ENCODE measurements at regions not wholly inside any gene's neighbourhood (a gene's known extent, or its start where the extent isn't known, plus 50 kb on each side); places are given as distances from the start of the nearest gene placed in this dataset.
"Not testable (repeated sequence)": the region's sequence is repeated elsewhere in the genome, so short reads cannot be mapped to it uniquely, and the experiment has no call there.

- DNase-seq (ENCODE audit: low read depth in 2 of 2): no peak
Measured at GRCh38 chr18:35871337-35871736, 101.1 kb upstream of the RMP24 start.

GRCh38 chr18:35875566-35875965 lies 96.9 kb upstream of the RMP24 start:
- DNase-seq (ENCODE audit: low read depth in 2 of 2): no peak

- no peak for DNase-seq (ENCODE audit: low read depth in 2 of 2)
Measured at GRCh38 chr18:35876243-35876642, 96.2 kb upstream of the RMP24 start.

GRCh38 chr18:35880788-35881455 lies 91.6 kb upstream of the RMP24 start:
- no peak for DNase-seq (ENCODE audit: low read depth in 2 of 2)

- no peak for DNase-seq (ENCODE audit: low read depth in 2 of 2)
Measured at GRCh38 chr18:35888329-35888728, 84.2 kb upstream of the RMP24 start.

GRCh38 chr18:35889677-35890076 lies 82.8 kb upstream of the RMP24 start:
- no peak for DNase-seq (ENCODE audit: low read depth in 2 of 2)

- DNase-seq (ENCODE audit: low read depth in 2 of 2): no peak
Measured at GRCh38 chr18:35890323-35890722, 82.2 kb upstream of the RMP24 start.

- no peak for DNase-seq (ENCODE audit: low read depth in 2 of 2)
Measured at GRCh38 chr18:35892118-35892517, 80.4 kb upstream of the RMP24 start.

- DNase-seq (ENCODE audit: low read depth in 2 of 2): not testable (repeated sequence)
Measured at GRCh38 chr18:35897481-35897880, 75.0 kb upstream of the RMP24 start.

GRCh38 chr18:35904389-35905037 lies 68.0 kb upstream of the RMP24 start:
- no peak for DNase-seq (ENCODE audit: low read depth in 2 of 2)

GRCh38 chr18:35905436-35905835 lies 67.0 kb upstream of the RMP24 start:
- DNase-seq (ENCODE audit: low read depth in 2 of 2): no peak

GRCh38 chr18:35906291-35906690 lies 66.2 kb upstream of the RMP24 start:
- DNase-seq (ENCODE audit: low read depth in 2 of 2): not testable (repeated sequence)

GRCh38 chr18:35910327-35910726 lies 62.2 kb upstream of the RMP24 start:
- no peak for DNase-seq (ENCODE audit: low read depth in 2 of 2)

- no peak for DNase-seq (ENCODE audit: low read depth in 2 of 2)
Measured at GRCh38 chr18:35912332-35912731, 60.1 kb upstream of the RMP24 start.

- DNase-seq (ENCODE audit: low read depth in 2 of 2): no peak
Measured at GRCh38 chr18:35915056-35915455, 57.4 kb upstream of the RMP24 start.

GRCh38 chr18:35917043-35917442 lies 55.4 kb upstream of the RMP24 start:
- DNase-seq (ENCODE audit: low read depth in 2 of 2): no peak

GRCh38 chr18:35918564-35918963 lies 53.9 kb upstream of the RMP24 start:
- DNase-seq (ENCODE audit: low read depth in 2 of 2): no peak

- no peak for DNase-seq (ENCODE audit: low read depth in 2 of 2)
Measured at GRCh38 chr18:35919179-35919578, 53.3 kb upstream of the RMP24 start.

- DNase-seq (ENCODE audit: low read depth in 2 of 2): no peak
Measured at GRCh38 chr18:35920623-35921022, 51.9 kb upstream of the RMP24 start.

Data from dermis microvascular lymphatic vessel endothelial cell (primary cell).